ENCODE measurements at regions not wholly inside any gene's neighbourhood (a gene's known extent, or its start where the extent isn't known, plus 50 kb on each side); places are given as distances from the start of the nearest gene placed in this dataset.
A peak's percentile ranks its signal among the peaks of the same experiment; 100 is the strongest.

DNA sequence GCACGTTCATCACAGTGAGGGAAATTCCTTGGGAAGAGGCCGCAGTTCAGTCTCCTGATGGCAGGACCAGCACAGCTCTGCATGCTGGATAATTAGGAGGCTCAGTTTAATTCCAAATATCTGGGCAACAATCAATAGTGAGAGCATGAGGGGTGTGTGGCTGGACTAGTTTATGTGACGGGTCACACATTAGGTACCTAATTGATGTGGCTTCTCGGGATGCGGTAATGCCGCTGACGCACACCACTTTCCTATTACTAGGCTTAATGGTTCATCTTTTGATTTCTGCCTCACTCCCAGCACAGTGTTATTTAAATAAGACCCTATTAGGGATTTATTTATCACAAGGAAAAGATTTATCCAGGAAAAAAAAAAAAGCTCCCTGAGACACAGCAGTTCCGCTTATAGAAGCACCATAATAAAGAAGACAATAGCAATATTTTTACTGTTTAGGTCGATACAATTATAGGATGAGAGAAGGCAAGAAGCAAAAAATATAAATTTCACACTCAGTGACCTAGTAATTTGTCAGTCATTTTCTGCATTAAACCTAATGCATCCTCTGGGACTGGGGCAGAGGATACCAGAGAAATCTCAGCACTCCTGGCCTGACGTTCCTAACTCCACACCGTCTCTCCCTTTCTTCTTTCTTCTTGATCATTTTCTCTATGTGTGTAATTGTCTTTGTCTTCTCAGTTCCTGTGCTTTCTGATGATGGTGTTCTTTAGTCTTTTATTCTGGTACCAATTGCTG, 264.7 kb upstream of the SLC14A2 start:
- no peaks in the 10 kb centered on the region for H3K36me3 ChIP-seq
- no peaks in the 10 kb centered on the region for H3K4me1 ChIP-seq
- H3K27ac ChIP-seq = no peak overlapping the region
- ATAC-seq = no peak
- intact Hi-C loops (cut with DNase I) = no loop called here
- no peak overlapping the region for H3K4me3 ChIP-seq
- no peaks in the 10 kb centered on the region for H3K9me3 ChIP-seq
- TF ChIP-seq, protein P1, sequence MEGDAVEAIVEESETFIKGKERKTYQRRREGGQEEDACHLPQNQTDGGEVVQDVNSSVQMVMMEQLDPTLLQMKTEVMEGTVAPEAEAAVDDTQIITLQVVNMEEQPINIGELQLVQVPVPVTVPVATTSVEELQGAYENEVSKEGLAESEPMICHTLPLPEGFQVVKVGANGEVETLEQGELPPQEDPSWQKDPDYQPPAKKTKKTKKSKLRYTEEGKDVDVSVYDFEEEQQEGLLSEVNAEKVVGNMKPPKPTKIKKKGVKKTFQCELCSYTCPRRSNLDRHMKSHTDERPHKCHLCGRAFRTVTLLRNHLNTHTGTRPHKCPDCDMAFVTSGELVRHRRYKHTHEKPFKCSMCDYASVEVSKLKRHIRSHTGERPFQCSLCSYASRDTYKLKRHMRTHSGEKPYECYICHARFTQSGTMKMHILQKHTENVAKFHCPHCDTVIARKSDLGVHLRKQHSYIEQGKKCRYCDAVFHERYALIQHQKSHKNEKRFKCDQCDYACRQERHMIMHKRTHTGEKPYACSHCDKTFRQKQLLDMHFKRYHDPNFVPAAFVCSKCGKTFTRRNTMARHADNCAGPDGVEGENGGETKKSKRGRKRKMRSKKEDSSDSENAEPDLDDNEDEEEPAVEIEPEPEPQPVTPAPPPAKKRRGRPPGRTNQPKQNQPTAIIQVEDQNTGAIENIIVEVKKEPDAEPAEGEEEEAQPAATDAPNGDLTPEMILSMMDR (IDR thresholded peaks at IDR 0.05) = no peak
- H3K27me3 ChIP-seq (ENCODE audit: low read depth) = no peaks in the 10 kb centered on the region
- no peak for DNase-seq

DNA sequence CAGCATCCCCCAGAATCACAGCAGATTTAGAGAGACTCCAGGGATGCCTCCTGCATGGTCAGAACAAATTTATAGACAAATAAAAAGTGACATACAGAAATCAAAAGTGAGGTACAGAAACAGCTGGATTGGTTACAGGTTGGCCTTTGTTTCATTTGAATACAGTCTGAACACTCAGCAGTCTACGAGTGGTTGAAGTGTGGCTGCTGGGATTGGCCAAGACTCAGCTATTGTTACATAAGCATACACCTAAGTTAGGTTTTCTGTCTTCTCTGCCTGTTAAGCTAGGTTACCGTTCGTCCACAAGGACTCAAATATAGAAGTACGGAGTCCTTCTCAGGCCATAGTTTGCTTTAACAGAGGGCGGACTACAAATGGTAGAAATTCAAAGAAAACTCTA, 262.4 kb upstream of the SLC14A2 start:
- H3K9me3 ChIP-seq = no peaks in the 10 kb centered on the region
- no peaks in the 10 kb centered on the region for H3K27me3 ChIP-seq (ENCODE audit: low read depth)
- H3K4me3 ChIP-seq = no peak overlapping the region
- H3K27ac ChIP-seq = no peak overlapping the region
- no peaks in the 10 kb centered on the region for H3K36me3 ChIP-seq
- intact Hi-C loops (cut with DNase I) = no loop called here
- TF ChIP-seq, protein P1 (IDR thresholded peaks at IDR 0.05) = no peak
- H3K4me1 ChIP-seq = no peaks in the 10 kb centered on the region
- DNase-seq (no peak), ATAC-seq (peak in 1 of 2 donors; percentile 66)

DNA sequence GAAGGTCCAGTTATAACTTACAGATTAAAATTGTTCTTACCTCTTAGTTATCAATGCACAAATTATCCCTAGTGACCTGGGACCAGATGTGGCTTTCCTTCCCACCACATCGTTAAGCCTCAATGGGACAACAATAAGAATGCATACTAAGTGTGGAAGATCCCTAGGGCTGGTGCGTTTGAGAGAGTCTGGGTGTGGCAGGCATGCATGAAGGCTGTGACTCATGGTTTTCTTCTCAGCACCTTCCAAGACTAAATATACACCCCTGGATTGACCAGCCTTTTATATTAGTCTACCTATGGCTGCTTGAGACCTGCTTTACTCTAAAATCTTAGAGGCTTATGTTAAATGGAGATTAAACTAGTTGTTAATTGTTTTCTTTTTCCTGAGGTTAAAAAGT, 261.7 kb upstream of the SLC14A2 start:
- ATAC-seq = no peak
- no peaks in the 10 kb centered on the region for H3K4me1 ChIP-seq
- DNase-seq = no peak
- H3K27me3 ChIP-seq (ENCODE audit: low read depth) = no peaks in the 10 kb centered on the region
- no peaks in the 10 kb centered on the region for H3K9me3 ChIP-seq
- H3K27ac ChIP-seq = no peak overlapping the region
- no peak overlapping the region for H3K4me3 ChIP-seq
- no peaks in the 10 kb centered on the region for H3K36me3 ChIP-seq
- TF ChIP-seq, protein P1 (IDR thresholded peaks at IDR 0.05) = no peak
- intact Hi-C loops (cut with DNase I) = no loop called here

DNA sequence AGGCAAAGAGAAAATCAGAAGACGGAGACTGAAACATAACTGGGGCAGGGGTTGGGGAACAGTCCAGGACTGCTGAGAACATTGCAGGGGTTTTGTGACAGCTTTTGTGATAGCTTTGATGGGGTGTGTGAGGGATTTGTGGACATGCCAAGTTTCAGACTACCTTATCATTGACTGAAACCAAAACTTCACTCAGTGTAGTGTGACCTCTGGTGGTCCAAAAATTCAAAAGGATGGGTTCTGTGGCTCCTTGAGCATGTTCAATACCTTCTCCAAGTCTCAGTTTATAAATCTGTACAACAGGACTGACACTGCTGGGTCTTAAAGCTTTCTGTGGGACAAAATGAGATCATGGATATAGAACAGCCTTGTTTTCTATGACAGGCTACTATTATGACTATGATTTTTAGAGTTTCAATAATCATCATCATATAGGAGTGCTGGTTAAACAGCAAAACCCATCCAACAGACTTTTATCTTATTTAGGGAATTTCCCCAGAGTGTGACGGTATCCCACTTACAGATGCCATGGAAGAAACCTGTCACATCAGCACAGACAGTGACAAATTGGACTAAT, 259.2 kb upstream of the SLC14A2 start:
- Histone ChIP-seq H3K4me1 (no peaks in the 10 kb centered on the region), H3K4me3 (no peak overlapping the region), H3K27ac (no peak overlapping the region), H3K36me3 (no peaks in the 10 kb centered on the region), H3K27me3 (ENCODE audit: low read depth) (no peaks in the 10 kb centered on the region), H3K9me3 (no peaks in the 10 kb centered on the region)
- DNase-seq (no peak), ATAC-seq (no peak)
- intact Hi-C loops (cut with DNase I) = no loop called here
- TF ChIP-seq, protein P1 (IDR thresholded peaks at IDR 0.05) = no peak

DNA sequence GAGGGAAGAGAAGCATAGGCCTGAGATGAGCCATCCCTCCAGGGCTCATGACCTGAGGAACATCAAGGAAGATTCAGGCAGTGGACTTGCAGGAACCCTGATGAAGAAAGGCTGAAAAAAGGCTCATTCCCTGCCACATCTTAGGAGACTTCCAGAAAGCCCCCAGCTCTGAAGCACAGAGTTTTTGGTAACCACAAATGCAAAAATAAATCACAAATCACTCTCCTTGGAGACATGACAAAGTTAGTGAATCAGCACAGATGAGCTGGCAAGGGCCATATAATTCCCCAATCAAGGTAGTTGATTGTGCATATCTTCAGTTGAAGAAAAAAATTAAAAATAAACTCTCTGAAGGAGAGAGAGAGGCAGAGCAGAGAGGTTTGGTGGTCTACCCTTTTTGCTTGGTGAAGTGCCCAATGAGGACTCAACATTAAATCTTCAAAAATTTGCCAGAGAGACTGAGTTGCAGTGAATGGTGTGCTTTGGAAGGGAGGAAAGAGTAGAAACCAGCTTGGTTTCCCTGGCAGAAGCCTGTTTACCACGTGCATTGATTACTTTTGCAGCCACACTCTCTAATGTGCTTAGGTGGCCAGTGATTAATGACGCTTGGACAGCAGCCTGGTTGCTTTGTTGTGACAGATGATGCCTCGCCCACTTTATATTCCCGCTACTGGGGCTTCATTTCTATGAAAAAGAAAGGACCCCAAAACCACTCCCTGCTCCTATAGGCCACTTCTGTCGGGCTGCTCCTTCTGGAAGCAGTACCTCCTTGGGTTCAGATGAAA, 257.4 kb upstream of the SLC14A2 start:
- no peak for DNase-seq
- H3K4me1 ChIP-seq = no peaks in the 10 kb centered on the region

More for the DNA sequence above, 257.4 kb upstream of the SLC14A2 start:
- intact Hi-C loops (cut with DNase I) = no loop called here
- no peaks in the 10 kb centered on the region for H3K36me3 ChIP-seq
- no peaks in the 10 kb centered on the region for H3K27me3 ChIP-seq (ENCODE audit: low read depth)
- no peak overlapping the region for H3K4me3 ChIP-seq
- no peaks in the 10 kb centered on the region for H3K9me3 ChIP-seq
- ATAC-seq = no peak
- H3K27ac ChIP-seq = no peak overlapping the region
- TF ChIP-seq, protein P1 (IDR thresholded peaks at IDR 0.05) = no peak
